Vagina (tissue), 2 donors: ENCODE measurements at regions not wholly inside any gene's neighbourhood (a gene's known extent, or its start where the extent isn't known, plus 50 kb on each side); places are given as distances from the start of the nearest gene placed in this dataset.

ENCODE experiments used
- DNase-seq, 2 donors: peaks; one replicate each; pipeline ENCODE4 v3.0.0-alpha.2; 2017; ENCODE audit errors: extremely low spot score in 2 of 2
- H3K27ac ChIP-seq: fragments of 200-600 bp; sonication (generic); one replicate; pipeline ENCODE4 v1.5.1; 2019
- H3K27me3 ChIP-seq: fragments of 200-600 bp; sonication (generic); one replicate; pipeline ENCODE4 v1.5.1; 2019
- H3K36me3 ChIP-seq, 2 donors: fragments of 200-600 bp; sonication (generic); one replicate each; pipeline ENCODE4 v1.5.1; 2017 to 2019
- H3K4me1 ChIP-seq: fragments of 200-600 bp; sonication (generic); one replicate; pipeline ENCODE4 v1.5.1; 2019
- H3K4me3 ChIP-seq, 2 donors: fragments of 200-600 bp; sonication (generic); 1 replicate in 1 of 2; 2 replicates in 1 of 2; pipeline ENCODE4 v1.5.1; 2016 to 2019
- H3K9me3 ChIP-seq: fragments of 200-600 bp; sonication (generic); one replicate; pipeline ENCODE4 v1.5.1; 2019
- POLR2A ChIP-seq, 2 donors: fragments of 450-650 bp; IDR thresholded peaks; one replicate each; pipeline ENCODE4 v1.6.1; 2017; ENCODE audit warnings: antibody characterized with exemption in 2 of 2, mild to moderate bottlenecking in 2 of 2, moderate library complexity in 2 of 2
- POLR2AphosphoS5 ChIP-seq, 2 donors: sonication (generic); formaldehyde crosslinking; IDR thresholded peaks; one replicate each; pipeline ENCODE4 v1.9.0; 2017; ENCODE audit warnings: antibody characterized with exemption in 2 of 2, mild to moderate bottlenecking in 2 of 2, low read depth in 1 of 2; ENCODE audit not compliant: insufficient read depth in 1 of 2
- intact Hi-C: fragments of 100-400 bp; cut with DNase I; formaldehyde crosslinking; loops from one replicate; pipeline ENCODE4 v1.15.1; 2023
- TF ChIP-seq, protein P1 (sequence below), 3 experiments: fragments of 450-650 bp in 2 of 3; fragments of 200-600 bp in 1 of 3; sonication (generic) in 1 of 3; IDR thresholded peaks; one replicate each; pipeline ENCODE4 v1.5.1; 2017 to 2019; ENCODE audit warnings: antibody characterized with exemption in 3 of 3, mild to moderate bottlenecking in 2 of 3, moderate library complexity in 2 of 3

DNA sequence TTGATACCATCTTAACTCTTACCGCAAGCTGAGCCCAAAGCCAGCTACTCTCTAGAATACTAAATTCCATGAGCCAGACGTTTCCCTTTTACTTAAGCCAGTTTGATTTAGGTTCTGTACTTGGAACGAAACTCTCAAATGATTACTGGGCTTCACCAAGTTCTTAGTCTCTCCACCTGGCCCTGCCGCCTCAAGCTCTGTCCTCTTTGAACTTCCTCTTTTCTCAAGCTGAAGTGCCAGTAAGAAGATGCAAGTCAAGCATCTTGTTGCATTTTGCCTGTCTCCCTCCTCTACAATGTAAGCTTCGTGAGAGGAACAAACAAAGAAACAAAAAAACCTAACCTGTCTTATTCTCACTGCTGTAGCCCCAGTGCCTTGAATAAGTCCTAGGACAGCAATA lies 358.2 kb upstream of the NPVF start:
- no peak for DNase-seq
- Histone ChIP-seq H3K4me1 (no peaks in the 10 kb centered on the region), H3K9me3 (no peaks in the 10 kb centered on the region), H3K27me3 (no peaks in the 10 kb centered on the region), H3K27ac (no peak overlapping the region), H3K4me3 (no peak overlapping the region), H3K36me3 (no peaks in the 10 kb centered on the region)
- TF ChIP-seq POLR2AphosphoS5 (IDR thresholded peaks at IDR 0.05; ENCODE audit: insufficient read depth in 1 of 2, low read depth in 1 of 2) = no peak
- no peak for TF ChIP-seq POLR2A (IDR thresholded peaks at IDR 0.05)
- TF ChIP-seq, protein P1, sequence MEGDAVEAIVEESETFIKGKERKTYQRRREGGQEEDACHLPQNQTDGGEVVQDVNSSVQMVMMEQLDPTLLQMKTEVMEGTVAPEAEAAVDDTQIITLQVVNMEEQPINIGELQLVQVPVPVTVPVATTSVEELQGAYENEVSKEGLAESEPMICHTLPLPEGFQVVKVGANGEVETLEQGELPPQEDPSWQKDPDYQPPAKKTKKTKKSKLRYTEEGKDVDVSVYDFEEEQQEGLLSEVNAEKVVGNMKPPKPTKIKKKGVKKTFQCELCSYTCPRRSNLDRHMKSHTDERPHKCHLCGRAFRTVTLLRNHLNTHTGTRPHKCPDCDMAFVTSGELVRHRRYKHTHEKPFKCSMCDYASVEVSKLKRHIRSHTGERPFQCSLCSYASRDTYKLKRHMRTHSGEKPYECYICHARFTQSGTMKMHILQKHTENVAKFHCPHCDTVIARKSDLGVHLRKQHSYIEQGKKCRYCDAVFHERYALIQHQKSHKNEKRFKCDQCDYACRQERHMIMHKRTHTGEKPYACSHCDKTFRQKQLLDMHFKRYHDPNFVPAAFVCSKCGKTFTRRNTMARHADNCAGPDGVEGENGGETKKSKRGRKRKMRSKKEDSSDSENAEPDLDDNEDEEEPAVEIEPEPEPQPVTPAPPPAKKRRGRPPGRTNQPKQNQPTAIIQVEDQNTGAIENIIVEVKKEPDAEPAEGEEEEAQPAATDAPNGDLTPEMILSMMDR (IDR thresholded peaks at IDR 0.05) = no peak
- intact Hi-C loops = no loop called here

DNA sequence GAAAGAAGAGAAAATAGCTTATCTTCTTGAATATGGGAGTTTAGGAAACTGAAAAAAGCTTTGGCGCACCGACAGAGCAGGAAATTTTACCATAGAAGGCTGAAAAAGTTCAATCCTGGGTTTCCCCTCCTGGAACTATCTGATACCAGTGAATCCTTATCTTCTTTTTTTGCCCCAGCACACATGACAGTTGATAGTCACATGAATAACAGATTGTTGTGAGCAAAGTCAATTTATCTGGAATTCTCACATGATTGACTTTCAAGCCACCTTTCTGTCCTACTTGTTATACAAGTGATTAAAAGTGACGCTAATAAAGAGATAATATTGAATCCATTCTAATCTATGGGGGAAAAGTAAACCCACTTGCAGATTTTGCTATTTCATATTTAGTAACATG lies 365.8 kb upstream of the NPVF start:
- Histone ChIP-seq H3K4me1 (no peaks in the 10 kb centered on the region), H3K9me3 (no peaks in the 10 kb centered on the region)
- TF ChIP-seq POLR2A (IDR thresholded peaks at IDR 0.05) = no peak
- TF ChIP-seq, protein P1 (IDR thresholded peaks at IDR 0.05) = no peak
- no peak for TF ChIP-seq POLR2AphosphoS5 (IDR thresholded peaks at IDR 0.05; ENCODE audit: insufficient read depth in 1 of 2, low read depth in 1 of 2)

DNA sequence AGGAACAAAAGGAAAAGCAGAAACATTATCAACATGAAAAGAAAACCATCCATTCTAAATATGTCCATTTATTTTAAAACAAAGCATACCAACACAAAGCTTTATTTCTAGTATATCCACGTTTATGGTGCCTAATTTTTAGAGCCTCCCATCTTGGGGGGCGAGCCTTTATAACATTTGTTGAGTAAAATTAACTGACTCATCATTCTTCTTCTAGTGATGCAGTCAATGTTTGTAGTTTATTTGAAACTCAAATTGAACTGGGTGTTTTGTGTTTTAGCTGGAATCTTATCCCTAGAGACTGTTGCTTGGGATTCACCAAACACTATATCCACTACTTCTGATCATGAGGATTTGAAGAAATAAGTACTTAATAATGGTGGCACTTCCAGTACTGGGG lies 366.4 kb upstream of the NPVF start:
- H3K4me3 ChIP-seq = no peak overlapping the region
- no peaks in the 10 kb centered on the region for H3K36me3 ChIP-seq
- no peaks in the 10 kb centered on the region for H3K9me3 ChIP-seq
- H3K27me3 ChIP-seq = no peaks in the 10 kb centered on the region
- no peak for TF ChIP-seq POLR2AphosphoS5 (IDR thresholded peaks at IDR 0.05; ENCODE audit: insufficient read depth in 1 of 2, low read depth in 1 of 2)
- TF ChIP-seq POLR2A (IDR thresholded peaks at IDR 0.05) = no peak
- TF ChIP-seq, protein P1 (IDR thresholded peaks at IDR 0.05) = no peak
- no peaks in the 10 kb centered on the region for H3K4me1 ChIP-seq
- DNase-seq = no peak
- H3K27ac ChIP-seq = no peak overlapping the region
- intact Hi-C loops = no loop called here

More for the DNA sequence above, 365.8 kb upstream of the NPVF start:
- Histone ChIP-seq H3K4me3 (no peak overlapping the region), H3K36me3 (no peaks in the 10 kb centered on the region), H3K27me3 (no peaks in the 10 kb centered on the region), H3K27ac (no peak overlapping the region)
- intact Hi-C loops = no loop called here
- DNase-seq = no peak

DNA sequence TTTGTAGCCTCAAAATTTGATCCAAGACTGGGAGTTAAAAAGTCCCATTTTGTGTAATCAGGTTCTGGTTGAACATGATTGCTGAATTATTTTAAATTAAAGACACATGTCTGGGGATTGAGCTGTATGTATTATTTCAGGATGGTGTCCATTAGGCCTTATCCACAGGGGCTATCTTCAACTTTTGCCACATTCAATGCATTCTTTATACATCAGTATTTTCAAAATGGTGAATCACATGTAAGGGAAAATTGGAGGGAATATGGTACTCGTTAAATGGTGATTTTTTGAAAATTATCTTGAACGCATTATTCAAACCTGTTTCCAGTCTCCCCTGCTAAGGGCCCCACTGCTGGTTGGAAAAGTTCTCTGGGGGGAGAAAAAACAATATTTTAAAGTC lies 367.7 kb upstream of the NPVF start:
- no peaks in the 10 kb centered on the region for H3K4me1 ChIP-seq
- DNase-seq = no peak
- intact Hi-C loops = no loop called here
- TF ChIP-seq POLR2A (IDR thresholded peaks at IDR 0.05) (no peak), POLR2AphosphoS5 (IDR thresholded peaks at IDR 0.05; ENCODE audit: insufficient read depth in 1 of 2, low read depth in 1 of 2) (no peak)
- TF ChIP-seq, protein P1 (IDR thresholded peaks at IDR 0.05) = no peak
- H3K36me3 ChIP-seq = no peaks in the 10 kb centered on the region
- no peaks in the 10 kb centered on the region for H3K9me3 ChIP-seq
- no peak overlapping the region for H3K27ac ChIP-seq
- no peak overlapping the region for H3K4me3 ChIP-seq
- no peaks in the 10 kb centered on the region for H3K27me3 ChIP-seq

DNA sequence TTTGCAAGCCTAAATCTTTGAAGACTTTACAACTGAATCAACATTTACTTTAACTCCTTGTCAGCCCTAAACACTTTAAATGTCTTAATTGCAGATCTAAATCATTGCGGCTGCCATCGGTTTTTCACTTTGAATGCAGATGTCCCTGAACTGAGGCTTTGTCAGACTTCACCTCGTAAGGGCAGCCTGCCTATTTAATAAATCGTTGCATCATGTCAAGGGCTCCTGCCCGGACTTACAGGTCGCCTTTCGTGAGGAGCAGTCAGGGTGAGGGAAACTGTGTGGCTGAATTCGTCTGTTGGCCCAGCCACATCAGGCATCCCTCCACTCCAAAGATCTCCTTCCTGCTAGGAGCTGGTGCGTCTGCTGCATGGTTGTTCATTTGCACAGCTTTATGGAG lies 368.2 kb upstream of the NPVF start:
- DNase-seq = no peak
- no peak overlapping the region for H3K27ac ChIP-seq
- TF ChIP-seq POLR2A (IDR thresholded peaks at IDR 0.05) = no peak
- no peak for TF ChIP-seq POLR2AphosphoS5 (IDR thresholded peaks at IDR 0.05; ENCODE audit: insufficient read depth in 1 of 2, low read depth in 1 of 2)
- TF ChIP-seq, protein P1 (IDR thresholded peaks at IDR 0.05) = no peak
- H3K4me1 ChIP-seq = no peaks in the 10 kb centered on the region
- H3K27me3 ChIP-seq = no peaks in the 10 kb centered on the region
- no peak overlapping the region for H3K4me3 ChIP-seq
- no peaks in the 10 kb centered on the region for H3K9me3 ChIP-seq
- H3K36me3 ChIP-seq = no peaks in the 10 kb centered on the region
- intact Hi-C loops = no loop called here
